ENCODE measurements at regions not wholly inside any gene's neighbourhood (a gene's known extent, or its start where the extent isn't known, plus 50 kb on each side); places are given as distances from the start of the nearest gene placed in this dataset.

GRCh38 chr5:135723491-135723890 is 111.0 kb upstream of the SLC25A48 start:
- DNase-seq (ENCODE audit: low spot score), result no peak

- no peak for DNase-seq (ENCODE audit: low spot score)
Measured at GRCh38 chr5:135721548-135722090, 112.8 kb upstream of the SLC25A48 start.

GRCh38 chr5:135720191-135720590 is 114.3 kb upstream of the SLC25A48 start:
- DNase-seq (ENCODE audit: low spot score), result no peak

GRCh38 chr5:135719428-135720063 is 114.9 kb upstream of the SLC25A48 start:
- DNase-seq (ENCODE audit: low spot score), result no peak

DNA sequence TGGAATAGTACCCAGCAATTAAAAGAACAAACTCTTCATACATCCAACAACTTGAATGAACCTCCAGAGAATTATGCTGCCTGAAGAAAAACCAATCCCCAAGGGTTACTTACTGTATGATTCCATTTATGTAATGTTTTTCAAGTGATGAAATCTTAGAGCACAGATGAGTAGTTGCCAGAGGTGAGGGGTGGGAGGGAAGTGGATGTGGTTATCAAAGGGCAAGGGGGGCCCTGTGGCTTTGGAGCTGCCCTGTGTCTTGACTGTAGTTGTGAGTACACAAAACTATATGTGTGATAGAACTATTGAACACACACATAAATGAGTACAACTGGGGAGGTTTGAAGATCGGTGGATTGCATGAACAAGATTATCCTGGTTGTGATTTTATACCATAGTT is 115.8 kb upstream of the SLC25A48 start:
- no peak for DNase-seq (ENCODE audit: low spot score)

DNA sequence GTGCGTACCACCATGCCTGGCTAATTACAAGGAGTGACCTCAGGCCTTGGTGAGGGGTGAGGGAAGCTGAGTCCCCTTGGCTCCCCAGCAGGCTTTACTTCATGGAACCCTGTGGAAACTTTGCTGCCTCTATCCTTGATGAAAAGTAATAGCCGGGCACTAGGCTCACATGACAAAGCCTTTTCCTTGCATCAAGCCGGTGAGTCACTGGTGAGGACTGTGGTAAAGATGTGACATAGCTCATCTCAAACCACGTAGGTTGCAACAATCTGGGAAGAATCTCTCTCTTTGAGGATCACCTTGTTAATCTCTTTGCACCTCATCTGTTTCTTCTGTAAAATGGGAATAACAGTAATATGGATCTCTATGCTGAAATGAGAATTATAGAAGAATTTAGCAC is 116.3 kb upstream of the SLC25A48 start:
- DNase-seq (ENCODE audit: low spot score), result no peak

DNA sequence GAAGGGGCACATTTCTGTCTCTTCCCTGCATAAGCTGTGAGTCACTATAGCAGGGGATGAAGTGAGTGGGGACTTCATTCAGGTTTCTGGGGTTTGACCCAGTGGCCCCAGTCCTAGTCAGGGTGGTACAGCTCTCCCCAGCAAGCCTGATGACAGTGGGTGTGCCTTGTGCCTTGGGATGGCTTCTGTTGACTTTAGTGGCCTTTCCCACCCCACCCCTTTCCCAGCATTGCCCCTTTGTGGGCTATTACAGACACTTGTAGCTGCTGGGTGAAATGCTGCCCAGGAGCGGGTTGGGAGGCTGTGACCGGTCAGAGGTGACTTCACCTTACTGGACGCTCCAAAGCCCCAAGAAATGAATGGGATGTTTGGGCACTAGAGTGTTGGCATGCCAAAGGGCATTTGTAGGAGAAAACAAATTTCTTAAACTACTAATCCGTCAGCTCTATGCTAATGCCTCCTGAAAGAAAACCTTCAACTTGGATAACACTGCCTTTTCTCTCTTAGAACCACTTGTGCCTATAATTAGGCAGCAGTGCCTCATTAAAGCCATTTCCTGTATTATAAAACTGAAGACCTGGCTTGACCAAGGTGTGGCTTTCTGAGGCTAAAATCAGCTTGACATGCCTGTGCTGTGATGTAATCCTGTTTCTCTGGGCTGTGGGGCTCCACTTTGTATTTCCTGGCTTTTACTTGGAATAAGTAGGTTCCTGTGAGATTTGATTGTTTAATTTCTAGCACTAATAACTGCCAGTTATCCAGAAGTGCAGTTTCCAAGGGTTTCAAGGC is 119.0 kb upstream of the SLC25A48 start:
- DNase-seq (ENCODE audit: low spot score), result no peak

GRCh38 chr5:135714126-135714894 is 120.2 kb upstream of the SLC25A48 start:
- DNase-seq (ENCODE audit: low spot score), result no peak

DNA sequence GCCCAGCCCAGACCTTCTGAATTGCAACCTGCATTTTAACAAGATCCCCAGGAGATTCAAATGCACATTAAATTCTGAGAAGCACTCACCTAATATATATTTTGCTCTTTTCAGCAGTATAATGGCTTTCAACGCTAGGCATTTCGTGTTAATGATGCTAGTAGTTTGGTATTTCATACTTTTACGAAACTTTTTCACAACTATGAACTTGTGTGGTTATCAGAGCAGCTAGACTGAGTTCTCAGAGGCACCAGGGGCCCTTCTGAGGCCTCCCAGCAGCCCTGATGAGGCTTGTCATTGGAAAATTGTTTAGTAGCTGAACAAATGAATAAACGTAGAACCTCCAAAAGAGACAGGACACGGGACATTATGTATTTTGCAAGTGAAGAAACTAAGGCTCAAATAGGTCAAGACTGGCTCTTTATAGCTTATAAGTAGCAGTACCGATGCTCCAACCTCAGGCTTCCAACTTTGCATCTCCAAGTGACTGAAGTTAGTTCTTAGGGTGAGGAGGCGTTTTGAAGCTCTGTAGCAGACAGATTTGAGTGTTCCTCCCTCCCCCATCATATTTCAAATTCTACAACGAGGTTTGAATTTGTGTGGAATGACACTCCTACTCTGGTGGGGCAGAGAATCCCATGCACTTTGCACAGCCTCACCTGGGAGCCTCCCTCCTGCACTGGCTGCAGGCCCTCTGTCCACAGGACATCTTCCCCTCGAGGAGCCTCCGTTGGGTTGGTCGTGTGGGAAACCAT is 121.1 kb upstream of the SLC25A48 start:
- DNase-seq (ENCODE audit: low spot score), result no peak

DNA sequence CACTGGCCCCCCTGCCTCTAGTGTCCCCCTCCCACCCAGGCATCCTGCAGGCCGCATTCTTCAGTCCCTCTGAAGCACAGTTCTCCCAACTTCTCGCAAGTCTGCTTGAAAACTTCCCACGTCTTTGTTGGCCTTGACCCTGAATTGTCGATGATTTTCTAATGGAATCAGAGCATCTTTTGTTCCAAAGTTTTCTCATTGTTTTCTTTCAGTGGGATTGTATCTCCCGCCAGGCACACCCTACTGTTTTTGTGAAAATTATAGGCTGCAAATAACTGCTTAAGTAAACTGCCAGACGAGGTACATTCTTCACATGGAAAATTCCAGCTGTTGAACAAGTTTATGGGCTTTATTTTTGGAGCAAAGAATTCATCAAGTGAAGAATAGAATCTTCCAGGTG is 122.6 kb upstream of the SLC25A48 start:
- DNase-seq (ENCODE audit: low spot score), result no peak

- no peak for DNase-seq (ENCODE audit: low spot score)
Measured at GRCh38 chr5:135710045-135710675, 124.3 kb upstream of the SLC25A48 start.

DNA sequence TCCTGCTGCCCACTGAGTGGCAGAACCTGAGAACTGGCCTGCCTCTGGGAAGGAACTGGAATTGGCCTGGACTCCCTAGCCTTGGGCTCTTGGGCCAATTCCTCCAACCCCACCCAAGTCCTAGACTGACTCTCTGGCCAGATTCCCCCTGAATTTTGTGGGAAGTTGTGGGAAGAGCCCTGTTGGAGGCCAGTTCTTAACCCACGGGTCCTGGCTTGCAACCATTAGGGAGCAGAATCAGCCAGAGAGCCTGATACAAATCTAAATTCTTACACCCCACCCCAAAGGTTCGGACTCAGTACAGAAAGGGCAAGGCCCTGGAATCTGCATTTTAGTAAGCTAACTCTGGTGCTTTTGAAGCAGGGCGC is 125.3 kb upstream of the SLC25A48 start:
- no peak for DNase-seq (ENCODE audit: low spot score)

- DNase-seq (ENCODE audit: low spot score), result no peak
Measured at GRCh38 chr5:135708481-135709207, 125.8 kb upstream of the SLC25A48 start.

- DNase-seq (ENCODE audit: low spot score), result no peak
Measured at GRCh38 chr5:135707302-135707701, 127.2 kb upstream of the SLC25A48 start.

- DNase-seq (ENCODE audit: low spot score), result no peak
Measured at GRCh38 chr5:135706893-135707292, 127.6 kb upstream of the SLC25A48 start.

GRCh38 chr5:135706474-135706873 is 127.7 kb upstream of the CXCL14 start:
- DNase-seq (ENCODE audit: low spot score), result no peak

DNA sequence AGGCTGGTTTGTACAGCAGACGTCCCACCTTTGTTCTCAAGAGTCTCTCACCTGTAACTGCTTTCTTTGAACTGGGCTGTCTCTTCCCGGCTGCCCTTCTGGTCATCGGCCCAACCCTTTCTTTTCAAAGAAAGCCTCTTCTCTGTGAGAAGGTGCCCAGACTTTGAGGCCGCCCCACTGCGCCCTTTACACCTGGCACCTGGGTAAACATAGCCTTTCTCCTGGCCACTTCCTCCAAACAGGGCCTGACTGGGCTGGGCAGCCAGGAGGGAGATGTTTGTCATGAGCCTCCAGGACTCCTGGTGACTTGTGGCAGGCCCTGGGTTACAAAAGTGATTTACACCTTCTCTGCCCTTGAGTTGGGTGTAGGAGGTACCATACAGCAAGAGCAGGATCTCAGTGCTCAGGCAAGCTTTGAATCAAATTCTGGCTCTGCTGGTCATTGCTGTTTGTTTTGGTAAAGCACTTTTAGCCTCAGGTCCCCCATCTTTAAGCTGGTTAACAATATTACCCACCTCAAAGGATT is 127.2 kb upstream of the CXCL14 start:
- DNase-seq (ENCODE audit: low spot score), result no peak

GRCh38 chr5:135705141-135705631 is 126.4 kb upstream of the CXCL14 start:
- no peak for DNase-seq (ENCODE audit: low spot score)

- no peak for DNase-seq (ENCODE audit: low spot score)
Measured at GRCh38 chr5:135704616-135705015, 125.8 kb upstream of the CXCL14 start.

DNA sequence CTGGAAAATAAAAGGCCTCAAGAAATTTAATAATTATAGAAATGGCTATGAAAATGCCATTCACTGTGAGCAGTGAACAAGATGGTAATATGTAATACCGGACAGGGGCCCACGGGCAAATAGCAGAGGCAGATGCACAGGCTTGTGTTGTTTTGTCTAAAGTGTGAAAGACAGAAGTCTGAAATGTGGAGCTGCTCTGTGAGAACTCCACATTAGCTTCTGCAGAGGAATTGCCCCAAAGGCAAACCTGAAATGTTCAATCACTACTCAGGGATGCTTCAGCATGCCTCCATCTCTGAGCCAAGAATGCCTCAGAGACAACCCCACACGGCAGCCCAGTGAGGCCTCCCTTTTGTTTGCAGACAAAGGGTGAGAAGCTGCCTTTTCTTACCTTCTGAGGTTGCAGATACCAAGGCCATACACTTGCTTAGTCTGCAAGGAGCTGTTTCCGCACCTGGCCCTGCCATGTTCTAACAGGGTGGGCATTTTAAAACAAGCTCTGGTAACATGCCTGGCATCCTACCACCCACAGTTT is 124.3 kb upstream of the CXCL14 start:
- DNase-seq (ENCODE audit: low spot score), result no peak

Data from HuH-7 (cell line).